Duodenal mucosa (tissue), 2 donors: ENCODE measurements at regions not wholly inside any gene's neighbourhood (a gene's known extent, or its start where the extent isn't known, plus 50 kb on each side); places are given as distances from the start of the nearest gene placed in this dataset.

Source experiments
- H3K27ac ChIP-seq: one replicate; pipeline ENCODE4 v1.7.0; 2013; ENCODE audit warnings: low read depth, low read length
- H3K27me3 ChIP-seq, 2 donors: one replicate each; pipeline ENCODE4 v1.7.0; 2013; ENCODE audit warnings: low read length in 2 of 2, control low read depth in 1 of 2; ENCODE audit not compliant: insufficient read depth in 2 of 2, control insufficient read depth in 1 of 2
- H3K36me3 ChIP-seq, 2 donors: one replicate each; pipeline ENCODE4 v1.7.0; 2013; ENCODE audit warnings: low read length in 2 of 2, control low read depth in 1 of 2; ENCODE audit not compliant: insufficient read depth in 2 of 2, control insufficient read depth in 1 of 2
- H3K4me1 ChIP-seq, 2 donors: one replicate each; pipeline ENCODE4 v1.7.0; 2013; ENCODE audit warnings: low read length in 2 of 2, control low read depth in 1 of 2; ENCODE audit not compliant: insufficient read depth in 2 of 2, control insufficient read depth in 1 of 2
- H3K4me3 ChIP-seq, 2 donors: one replicate each; pipeline ENCODE4 v1.7.0; 2013; ENCODE audit warnings: low read length in 2 of 2, low read depth in 1 of 2
- H3K9ac ChIP-seq, 2 donors: one replicate each; pipeline ENCODE4 v1.7.0; 2013; ENCODE audit warnings: low read length in 2 of 2, low read depth in 1 of 2
- H3K9me3 ChIP-seq, 2 donors: one replicate each; pipeline ENCODE4 v1.7.0; 2013; ENCODE audit warnings: low read length in 2 of 2, control low read depth in 1 of 2; ENCODE audit not compliant: control insufficient read depth in 1 of 2

DNA sequence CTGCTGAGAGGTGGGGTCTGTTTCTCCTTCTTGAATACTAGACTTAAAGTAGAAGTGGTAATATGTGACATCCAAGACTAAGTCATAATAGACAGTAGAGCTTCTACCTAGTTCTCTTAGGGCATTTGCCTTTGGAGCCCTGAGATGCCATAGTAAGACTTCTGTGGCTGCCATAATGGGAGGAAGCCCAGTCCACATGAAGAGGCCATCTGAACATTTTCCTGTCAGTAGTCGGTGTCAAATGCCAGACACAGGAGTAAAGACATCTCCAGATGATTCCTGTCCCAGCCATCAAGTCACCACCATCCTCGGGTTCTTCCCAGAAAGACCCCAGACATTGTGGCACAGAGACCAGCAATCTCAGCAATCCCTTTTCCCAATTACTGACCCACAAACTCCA lies 58.1 kb upstream of the IRX6 start:
- no peak overlapping the region for H3K27ac ChIP-seq
- no peak overlapping the region for H3K4me3 ChIP-seq
- no peak overlapping the region for H3K9ac ChIP-seq
- H3K4me1 ChIP-seq: no peaks in the 10 kb centered on the region
- H3K9me3 ChIP-seq: no peaks in the 10 kb centered on the region
- no peaks in the 10 kb centered on the region for H3K27me3 ChIP-seq
- H3K36me3 ChIP-seq: no peaks in the 10 kb centered on the region

GRCh38 chr16:55271945-55272513 lies 52.0 kb upstream of the IRX6 start:
- Histone ChIP-seq H3K9me3 (no peaks in the 10 kb centered on the region), H3K27me3 (no peaks in the 10 kb centered on the region), H3K4me3 (no peak overlapping the region), H3K36me3 (no peaks in the 10 kb centered on the region), H3K9ac (no peak overlapping the region), H3K27ac (no peak overlapping the region), H3K4me1 (no peaks in the 10 kb centered on the region)

- Histone ChIP-seq H3K9ac (no peak overlapping the region), H3K27ac (no peak overlapping the region), H3K4me1 (no peaks in the 10 kb centered on the region), H3K9me3 (no peaks in the 10 kb centered on the region), H3K4me3 (no peak overlapping the region), H3K27me3 (no peaks in the 10 kb centered on the region), H3K36me3 (no peaks in the 10 kb centered on the region)
These were observed 51.3 kb upstream of the IRX6 start for GRCh38 chr16:55272744-55273143.

- H3K36me3 ChIP-seq: no peaks in the 10 kb centered on the region
These were observed 50.6 kb upstream of the IRX6 start for GRCh38 chr16:55273356-55273755.

DNA sequence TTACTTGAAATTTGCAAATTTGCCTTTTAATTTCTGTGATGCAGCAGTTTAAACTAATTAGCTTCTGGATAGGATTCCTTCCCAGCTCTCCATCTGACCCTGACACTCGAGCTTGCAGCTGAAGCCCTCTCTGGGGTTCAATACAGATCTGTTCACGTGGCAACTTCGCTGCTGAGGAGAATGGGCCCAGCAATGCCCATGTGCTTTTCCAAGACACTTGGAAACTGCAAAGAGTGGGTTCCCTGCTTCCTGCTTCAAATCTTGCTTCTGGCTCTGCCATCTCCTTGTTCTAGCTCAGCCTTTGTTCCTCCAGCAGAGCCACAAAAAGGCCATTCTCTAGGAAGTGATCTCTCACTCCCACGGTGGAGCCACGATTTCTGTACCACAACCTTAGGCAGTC lies 50.0 kb upstream of the IRX6 start:
- H3K27ac ChIP-seq: no peak overlapping the region
- H3K9ac ChIP-seq: no peak overlapping the region
- H3K4me1 ChIP-seq: no peaks in the 10 kb centered on the region
- no peaks in the 10 kb centered on the region for H3K27me3 ChIP-seq
- H3K4me3 ChIP-seq: no peak overlapping the region
- no peaks in the 10 kb centered on the region for H3K9me3 ChIP-seq
- H3K36me3 ChIP-seq: no peaks in the 10 kb centered on the region

More at GRCh38 chr16:55273356-55273755, 50.6 kb upstream of the IRX6 start:
- Histone ChIP-seq H3K4me1 (no peaks in the 10 kb centered on the region), H3K27me3 (no peaks in the 10 kb centered on the region), H3K9me3 (no peaks in the 10 kb centered on the region), H3K27ac (no peak overlapping the region), H3K9ac (no peak overlapping the region), H3K4me3 (no peak overlapping the region)
